ENCODE measurements at regions not wholly inside any gene's neighbourhood (a gene's known extent, or its start where the extent isn't known, plus 50 kb on each side); places are given as distances from the start of the nearest gene placed in this dataset.

- Histone ChIP-seq H3K18ac (ENCODE audit: extremely low read depth, low read length) (no peak overlapping the region), H2AFZ (ENCODE audit: low read length) (no peak overlapping the region), H3K14ac (ENCODE audit: insufficient read length) (no peak overlapping the region), H2BK120ac (replicated peaks; ENCODE audit: low read depth, low read length) (no peak overlapping the region), H2BK12ac (ENCODE audit: low read depth, low read length) (no peak overlapping the region), H3K4me2 (ENCODE audit: insufficient read depth in 1 of 2, low read depth in 2 of 2, low read length in 2 of 2) (no peak overlapping the region; a peak in 1 of 4 replicates), H3K56ac (replicated peaks; ENCODE audit: insufficient read length, low read depth, low read length) (no peak overlapping the region), H3K27ac (ENCODE audit: low read depth, low read length) (no peak overlapping the region), H3K23me2 (ENCODE audit: low read depth, low read length) (no peaks in the 10 kb centered on the region; the same call in 1 of the 2 replicates), H3K4me1 (replicated peaks in 1 of 4; ENCODE audit: control insufficient read depth in 3 of 4, insufficient read depth in 4 of 4, low read length in 3 of 4) (peaks cover 4 to 27% (median 16%) of the 10 kb centered on the region in 4 experiments), H3K79me1 (ENCODE audit: low read depth, low read length) (no peaks in the 10 kb centered on the region), H4K20me1 (replicated peaks in 1 of 2; ENCODE audit: control insufficient read depth in 1 of 2, insufficient read depth in 2 of 2, low read length in 2 of 2) (no peaks in the 10 kb centered on the region), H3K4ac (replicated peaks; ENCODE audit: insufficient read length, low read depth, low read length) (no peak overlapping the region), H3K36me3 (ENCODE audit: control insufficient read depth in 2 of 4, insufficient read depth in 4 of 4, low read length in 3 of 4) (no peaks in the 10 kb centered on the region), H2BK15ac (ENCODE audit: low read length) (0 out of 2 replicates have a peak overlapping the region, but pooled peaks have one; percentile 3), H4K5ac (ENCODE audit: insufficient read length, low read depth, low read length) (no peak overlapping the region), H3K79me2 (ENCODE audit: control insufficient read depth in 1 of 2, insufficient read depth in 2 of 2, low read length in 2 of 2) (no peaks in the 10 kb centered on the region), H3K23ac (ENCODE audit: insufficient read length) (no peak overlapping the region), H2AK5ac (ENCODE audit: low read depth, low read length) (no peak overlapping the region), H4K91ac (replicated peaks; ENCODE audit: insufficient read length, low read length) (no peak overlapping the region), H3K27me3 (replicated peaks in 1 of 4; ENCODE audit: control insufficient read depth in 3 of 4, extremely low read depth in 1 of 4, insufficient read depth in 3 of 4, low read length in 3 of 4) (no peaks in the 10 kb centered on the region; a peak in 2 of 7 replicates), H3K9me3 (ENCODE audit: insufficient read depth in 2 of 2, low read depth in 1 of 2, low read length in 1 of 2) (no peaks in the 10 kb centered on the region), H2BK5ac (ENCODE audit: low read depth, low read length) (0 out of 2 replicates have a peak overlapping the region, but pooled peaks have one; percentile 44), H4K8ac (ENCODE audit: extremely low read depth, insufficient read depth, low read length) (no peak overlapping the region), H3K4me3 (ENCODE audit: extremely low read depth in 1 of 4, insufficient read depth in 2 of 4, low read depth in 3 of 4, low read length in 4 of 4) (no peak overlapping the region), H2BK20ac (ENCODE audit: low read length) (no peak overlapping the region), H3K9ac (replicated peaks in 1 of 4; ENCODE audit: extremely low read depth in 1 of 4, low read depth in 3 of 4, low read length in 3 of 4) (no peak overlapping the region)
- DNase-seq (ENCODE audit: low read depth in 1 of 2, low spot score in 2 of 2), result no peak
- FAIRE-seq, result no peak
- WGBS, 2 experiments (ENCODE audit: extremely low coverage in 1 of 2, insufficient coverage in 1 of 2, insufficient read length in 1 of 2, insufficient replicate concordance in 2 of 2, low coverage in 1 of 2, low lambda C conversion rate in 2 of 2, missing lambda C conversion rate in 1 of 2), result 83% methylated on average over 15 of the region's 16 CpGs; no CpG with 5 or more reads in 1 of the 2 experiments
- CTCF ChIA-PET (ENCODE audit: partially characterized antibody), result interaction anchor here (0.6 to 1.7 kb wide), 12 partner anchors 9 to 342 kb away, joined by 3 to 6 read pairs (median 3); no protein-coding TSS in a partner anchor
- TF ChIP-seq EZH2 (IDR thresholded peaks at IDR 0.05; ENCODE audit: low read depth, low read length, severe bottlenecking), result no peak
- POLR2A ChIA-PET (ENCODE audit: partially characterized antibody), result interaction anchor here (0.6 to 1.0 kb wide), 2 partner anchors 71 to 107 kb away, joined by 3 to 4 read pairs; no protein-coding TSS in a partner anchor
Measured at GRCh38 chr9:129281506-129282145, 103.6 kb upstream of the IER5L start.
